ENCODE measurements at regions not wholly inside any gene's neighbourhood (a gene's known extent, or its start where the extent isn't known, plus 50 kb on each side); places are given as distances from the start of the nearest gene placed in this dataset.
A peak's percentile ranks its signal among the peaks of the same experiment; 100 is the strongest.
"Not testable (repeated sequence)": the region's sequence is repeated elsewhere in the genome, so short reads cannot be mapped to it uniquely, and the experiment has no call there.

DNA sequence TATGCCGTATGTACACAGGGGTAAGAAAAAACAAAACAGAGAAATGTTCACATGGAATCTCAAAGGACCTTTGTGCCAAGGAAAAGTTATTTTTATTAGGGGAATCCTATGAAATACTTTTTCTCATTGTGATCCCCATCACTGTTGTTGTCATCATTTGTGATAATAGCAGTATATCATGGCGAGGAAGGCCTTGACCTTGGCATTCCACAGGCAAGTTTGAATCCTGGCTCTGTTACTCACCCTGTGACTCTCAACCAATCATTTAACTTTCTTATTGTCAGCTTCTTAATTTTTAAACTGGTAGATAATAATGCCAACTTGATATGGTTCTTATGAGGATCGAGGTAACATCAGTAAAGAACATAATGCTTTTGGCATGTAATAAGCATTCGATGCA, 142.2 kb upstream of the DDHD1 start:
- no peak for DNase-seq (ENCODE audit: low read depth in 2 of 2)

GRCh38 chr14:53286301-53286700, 133.2 kb upstream of the DDHD1 start:
- DNase-seq (ENCODE audit: low read depth in 2 of 2) = no peak

DNA sequence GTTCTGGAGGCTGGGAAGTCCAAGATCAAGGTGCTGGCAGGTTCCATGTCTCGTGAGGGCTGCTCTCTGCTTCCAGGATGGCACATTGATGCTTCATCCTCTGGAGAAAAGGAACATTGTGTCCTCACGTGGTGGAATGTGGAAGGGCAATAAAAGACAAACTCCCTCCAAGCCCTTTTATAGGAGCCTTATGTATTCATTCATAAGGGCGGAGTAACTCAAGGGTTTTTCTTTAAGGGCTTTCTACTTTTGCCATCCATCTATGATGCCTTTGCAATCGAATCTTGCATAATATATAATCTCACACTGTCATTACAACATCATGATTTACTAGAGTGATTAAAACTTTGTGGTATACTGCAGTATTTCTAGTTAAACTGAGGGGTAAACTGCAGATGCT, 132.7 kb upstream of the DDHD1 start:
- no peak for DNase-seq (ENCODE audit: low read depth in 2 of 2)

DNA sequence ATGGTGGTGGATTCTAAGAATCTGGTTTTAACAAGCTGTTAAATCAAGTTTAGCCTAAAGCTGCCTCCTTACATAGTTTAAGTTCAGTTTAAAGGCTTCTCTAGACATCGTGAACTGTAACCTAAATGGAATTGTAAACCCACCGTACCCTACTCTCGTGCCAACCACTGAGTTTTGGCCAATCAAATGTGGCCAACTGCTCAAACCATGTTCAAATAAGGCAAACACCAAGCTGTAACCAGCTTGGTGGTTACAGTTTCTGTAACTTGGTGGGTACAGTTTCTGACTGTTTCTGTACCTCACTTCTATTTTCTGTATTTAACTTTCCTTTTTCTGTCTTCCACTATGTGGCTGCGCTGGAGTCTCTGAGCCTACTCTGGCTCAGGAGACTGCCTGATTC, 131.9 kb upstream of the DDHD1 start:
- DNase-seq (ENCODE audit: low read depth in 2 of 2) = no peak

DNA sequence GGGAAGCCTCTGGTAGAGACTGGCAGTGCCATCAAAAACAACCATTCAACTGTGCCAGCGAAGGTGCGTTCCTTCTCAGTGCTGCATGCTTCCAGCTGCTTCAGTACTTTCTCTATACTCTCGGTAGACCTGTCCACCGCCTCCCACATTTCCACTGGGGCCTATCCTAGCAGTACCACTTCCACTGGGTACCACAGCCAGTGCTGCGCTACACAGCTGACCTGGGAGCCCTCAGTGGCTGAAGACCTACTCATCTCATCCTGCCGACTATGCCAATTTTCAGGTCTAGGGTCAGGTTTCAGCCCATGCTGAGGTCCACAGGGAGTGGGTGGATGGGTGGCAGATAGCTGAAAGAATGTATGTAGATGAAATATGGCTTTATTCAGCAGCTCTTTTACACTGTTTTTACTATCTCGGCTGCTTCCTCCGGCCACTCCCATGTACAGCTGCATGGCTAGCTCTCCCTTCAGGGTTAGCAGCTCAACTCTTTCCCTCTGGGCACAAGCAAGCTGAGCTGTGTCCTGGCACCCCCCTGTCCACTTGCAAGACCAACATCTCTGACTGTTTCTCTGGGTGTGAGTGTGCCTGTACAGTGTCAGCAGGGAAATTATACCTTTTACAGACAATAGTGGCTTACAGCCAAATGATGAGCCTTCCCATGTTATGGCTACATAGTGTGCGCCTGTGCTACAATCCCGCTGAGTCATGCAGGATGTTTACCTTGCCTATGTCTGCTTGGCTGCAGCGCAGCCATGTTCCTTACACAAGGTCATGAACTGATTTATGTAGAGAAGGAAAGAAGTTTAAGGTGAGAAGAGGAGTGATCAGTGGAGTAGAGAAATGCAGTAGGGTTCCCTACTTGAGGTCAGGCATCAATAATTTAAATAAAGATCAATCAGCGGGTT, 125.7 kb upstream of the DDHD1 start:
- DNase-seq (ENCODE audit: low read depth in 2 of 2) = peak in 1 of 2 experiments; percentile 6

DNA sequence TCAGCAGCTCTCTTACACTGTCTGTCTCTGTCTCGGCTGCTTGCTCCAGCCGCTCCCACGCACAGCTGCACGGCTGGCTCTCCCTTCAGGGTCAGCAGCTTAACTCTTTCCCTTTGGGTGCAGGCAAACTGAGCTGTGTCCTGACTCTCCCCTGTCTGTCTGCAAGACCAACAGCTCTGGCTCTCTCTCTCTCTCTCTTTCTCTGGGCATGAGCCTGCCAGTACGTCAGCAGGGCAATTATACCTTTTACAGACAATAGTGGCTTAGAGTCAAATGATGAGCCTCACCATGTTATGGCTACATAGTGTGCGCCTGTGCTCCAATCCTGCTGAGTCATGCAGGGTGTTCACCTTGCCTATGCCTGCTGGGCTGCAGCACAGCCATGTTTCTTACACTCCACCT, 120.5 kb upstream of the DDHD1 start:
- no peak for DNase-seq (ENCODE audit: low read depth in 2 of 2)

DNA sequence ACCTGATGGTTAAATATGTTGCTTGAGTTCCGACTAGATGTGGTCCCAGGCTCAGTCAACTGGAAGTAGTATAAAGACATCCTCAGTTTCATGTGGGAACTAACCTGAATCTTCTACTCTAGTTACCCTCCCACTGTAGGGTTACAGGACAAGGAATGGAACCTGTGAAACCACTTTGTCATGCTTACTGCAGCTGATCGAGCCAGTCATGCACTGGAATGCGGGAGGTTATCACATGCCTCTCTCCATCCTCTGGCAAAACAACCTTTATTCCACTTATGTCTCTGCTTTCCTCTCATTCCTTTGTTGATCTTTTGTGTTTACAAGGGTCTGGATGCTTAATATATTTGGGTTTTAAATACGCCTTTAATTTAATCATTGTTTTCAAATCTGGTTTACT, 111.9 kb upstream of the DDHD1 start:
- DNase-seq (ENCODE audit: low read depth in 2 of 2) = no peak

GRCh38 chr14:53260928-53261327, 107.8 kb upstream of the DDHD1 start:
- DNase-seq (ENCODE audit: low read depth in 2 of 2) = no peak

DNA sequence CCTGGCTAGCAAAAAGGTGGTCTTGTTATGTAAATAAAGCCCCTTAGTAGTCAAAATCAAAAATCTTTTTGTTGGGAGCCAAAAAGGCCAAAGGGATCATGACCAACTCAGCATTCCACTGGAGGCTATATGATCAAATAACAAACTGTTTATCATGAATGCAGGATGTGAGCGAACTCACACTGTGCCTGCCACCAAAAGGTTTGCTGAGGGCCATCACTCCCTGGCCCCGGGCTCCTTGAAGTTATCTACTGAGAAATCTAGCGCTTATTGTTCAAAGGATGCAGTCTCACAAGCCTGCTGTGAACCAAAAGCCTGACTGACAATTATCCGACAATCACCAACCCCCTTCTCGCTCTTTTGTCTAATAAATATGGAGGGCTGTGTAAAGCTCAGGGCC, 107.2 kb upstream of the DDHD1 start:
- DNase-seq (ENCODE audit: low read depth in 2 of 2) = no peak

DNA sequence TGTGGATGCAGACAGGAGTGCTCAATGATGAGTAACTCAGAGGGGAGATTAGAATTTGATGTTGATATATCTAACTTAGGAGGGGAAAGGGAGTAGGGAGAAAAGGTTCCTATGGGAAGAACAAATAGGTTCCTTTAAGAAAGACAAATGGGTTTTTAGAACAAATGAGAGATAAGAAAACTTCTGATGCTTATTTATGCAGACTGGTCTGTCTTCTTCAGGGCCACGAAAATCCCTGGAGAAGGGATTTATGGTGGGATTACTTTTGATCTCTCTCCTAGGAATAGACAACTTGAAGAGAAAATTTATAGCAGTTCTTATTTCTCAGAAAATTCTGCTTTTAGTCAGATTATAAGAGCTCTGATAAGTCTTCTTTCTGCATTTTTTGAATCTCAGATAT, 99.0 kb upstream of the DDHD1 start:
- no peak for DNase-seq (ENCODE audit: low read depth in 2 of 2)

- no peak for DNase-seq (ENCODE audit: low read depth in 2 of 2)
Observed at GRCh38 chr14:53249059-53249458, 95.9 kb upstream of the DDHD1 start.

DNA sequence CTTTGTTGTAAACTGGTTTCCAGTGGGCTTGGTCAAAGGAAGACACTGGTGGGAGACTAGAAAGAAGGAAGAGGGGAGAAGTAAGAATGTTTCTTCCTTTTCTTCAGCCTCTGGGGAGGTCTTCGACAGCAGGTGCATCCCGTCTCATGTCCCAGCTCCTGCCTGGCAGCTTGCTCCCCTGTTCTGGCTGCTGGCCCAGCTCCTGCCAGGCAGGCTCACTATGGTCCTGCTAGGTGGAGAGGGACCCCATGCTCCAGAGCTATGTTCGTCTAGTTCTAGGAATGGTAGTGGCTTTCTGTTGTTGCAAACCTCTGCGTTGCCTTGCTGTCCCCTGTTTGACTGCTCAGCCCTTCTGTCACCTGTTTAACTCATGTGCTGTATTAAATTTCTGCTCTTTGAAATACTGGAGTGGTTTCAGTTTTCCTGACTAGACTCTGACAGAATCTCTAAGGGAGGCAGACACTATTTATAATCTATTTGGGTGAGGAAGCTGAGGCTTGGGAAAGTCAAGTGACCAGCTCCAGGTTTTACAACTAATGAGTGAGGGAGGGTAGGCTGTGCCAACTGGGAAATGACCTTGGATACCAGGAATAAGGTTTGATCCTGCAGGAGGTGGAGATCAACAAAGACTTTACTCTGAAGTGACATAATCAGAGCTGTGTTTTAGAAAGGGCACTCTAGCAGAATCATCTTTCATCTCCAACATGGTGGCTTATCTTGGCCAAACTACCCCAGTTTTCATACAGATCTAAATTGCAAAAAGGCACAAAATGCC, 94.7 kb upstream of the DDHD1 start:
- no peak for DNase-seq (ENCODE audit: low read depth in 2 of 2)

- not testable (repeated sequence) for DNase-seq (ENCODE audit: low read depth in 2 of 2)
Observed at GRCh38 chr14:53242898-53243297, 89.8 kb upstream of the DDHD1 start.

- no peak for DNase-seq (ENCODE audit: low read depth in 2 of 2)
Observed at GRCh38 chr14:53237488-53237887, 84.4 kb upstream of the DDHD1 start.

DNA sequence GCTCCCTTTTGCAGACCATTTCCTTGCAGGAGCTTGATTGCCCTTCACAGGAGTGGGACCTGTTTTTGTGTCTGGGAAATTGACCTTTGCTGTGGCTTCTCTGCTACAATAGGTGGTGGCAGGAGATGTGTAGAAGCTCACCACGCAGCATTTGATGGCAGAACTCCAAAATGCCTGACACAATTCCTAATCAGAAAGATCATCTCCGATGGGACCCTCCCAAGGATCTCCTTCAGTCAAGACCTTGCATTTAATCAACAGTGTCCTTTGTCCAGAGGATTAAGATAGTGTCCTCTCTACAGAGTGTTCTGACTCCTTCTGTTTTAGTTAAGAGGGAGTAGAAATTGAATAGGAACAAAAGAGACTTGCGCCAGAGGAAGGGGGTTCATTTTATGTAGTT, 83.6 kb upstream of the DDHD1 start:
- DNase-seq (ENCODE audit: low read depth in 2 of 2) = no peak

DNA sequence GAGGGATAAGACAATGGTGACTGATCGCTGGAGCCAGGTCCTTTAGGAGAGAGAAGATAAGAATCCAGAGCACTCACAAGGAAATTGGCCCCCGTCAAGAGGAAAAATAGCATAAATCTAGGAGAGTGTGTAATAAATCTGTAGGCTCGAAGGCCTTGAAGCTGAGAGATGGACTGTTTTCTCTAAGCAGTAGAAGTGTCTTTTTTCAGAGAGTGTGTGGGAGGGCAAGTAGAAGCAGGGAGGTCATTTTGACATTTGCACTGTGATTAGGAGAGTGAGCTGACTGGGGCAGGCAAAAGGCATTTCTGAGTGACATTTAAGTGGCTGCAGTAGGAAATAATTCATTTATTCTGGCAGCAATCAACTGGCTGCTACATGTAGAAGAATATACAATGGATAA, 78.0 kb upstream of the DDHD1 start:
- DNase-seq (ENCODE audit: low read depth in 2 of 2) = no peak

GRCh38 chr14:53228966-53229365, 75.8 kb upstream of the DDHD1 start:
- DNase-seq (ENCODE audit: low read depth in 2 of 2) = no peak

GRCh38 chr14:53227154-53227718, 74.1 kb upstream of the DDHD1 start:
- no peak for DNase-seq (ENCODE audit: low read depth in 2 of 2)

GRCh38 chr14:53226553-53226952, 73.4 kb upstream of the DDHD1 start:
- no peak for DNase-seq (ENCODE audit: low read depth in 2 of 2)

- DNase-seq (ENCODE audit: low read depth in 2 of 2) = no peak
Observed at GRCh38 chr14:53220914-53221313, 67.8 kb upstream of the DDHD1 start.

DNA sequence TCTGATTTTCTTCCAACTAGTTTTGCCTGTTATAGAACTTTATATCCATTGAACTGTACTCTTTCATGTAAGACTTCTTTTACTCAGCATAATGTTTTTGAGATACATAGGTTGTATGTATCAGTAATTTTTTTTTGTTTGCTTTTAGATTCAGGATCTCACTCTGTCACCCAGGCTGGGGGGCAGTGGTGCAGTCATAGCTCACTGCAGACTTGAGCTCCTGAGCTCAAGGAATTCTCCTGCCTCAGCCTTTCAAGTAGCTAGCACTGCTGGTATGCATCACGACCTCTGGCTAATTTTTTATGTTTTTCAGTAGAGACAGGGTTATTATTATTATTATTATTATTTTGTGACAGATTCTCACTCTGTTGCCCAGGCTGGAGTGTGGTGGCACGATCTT, 65.0 kb upstream of the DDHD1 start:
- no peak for DNase-seq (ENCODE audit: low read depth in 2 of 2)

DNA sequence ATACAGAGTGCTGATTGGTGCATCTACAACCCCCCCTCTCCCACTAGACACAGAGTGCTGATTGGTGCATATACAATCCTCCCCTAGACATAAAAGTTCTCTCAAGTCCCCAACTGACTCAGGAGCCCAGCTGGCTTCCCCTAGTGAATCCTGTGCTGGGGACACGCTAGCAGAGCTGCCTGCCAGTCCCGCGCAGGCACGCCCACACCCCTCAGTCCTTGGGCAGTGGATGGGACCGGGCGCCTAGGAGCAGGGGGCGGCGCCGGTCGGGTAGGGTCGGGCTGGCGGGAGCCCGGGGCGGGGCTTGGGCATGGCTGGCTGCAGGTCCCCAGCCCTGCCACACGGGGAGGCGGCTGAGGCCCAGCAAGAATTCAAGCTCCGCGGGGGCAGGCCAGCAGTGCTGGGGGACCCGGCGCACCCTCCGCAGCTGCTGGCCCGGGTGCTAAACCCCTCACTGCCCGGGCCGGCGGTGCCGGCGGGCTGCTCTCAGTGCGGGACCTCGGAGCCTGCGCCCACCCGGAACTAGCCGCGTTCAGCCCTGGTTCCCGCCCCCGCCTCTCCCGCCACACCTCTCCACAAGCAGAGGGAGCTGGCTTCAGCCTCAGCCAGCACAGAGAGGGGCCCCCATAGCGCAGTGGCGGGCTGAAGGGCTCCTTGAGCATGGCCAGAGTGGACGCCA, 64.3 kb upstream of the DDHD1 start:
- DNase-seq (ENCODE audit: low read depth in 2 of 2) = peak; percentile 2 to 18
